AG04450 (cell line): ENCODE measurements at regions not wholly inside any gene's neighbourhood (a gene's known extent, or its start where the extent isn't known, plus 50 kb on each side); places are given as distances from the start of the nearest gene placed in this dataset.

Source experiments
- CTCF ChIA-PET: fragments of 300-600, 350-600 bp; formaldehyde crosslinking; extraction: SDS; loops from one replicate; lab custom pipeline; 2022; ENCODE audit warnings: antibody characterized with exemption, inconsistent platforms; lab: Charles Lee
- POLR2A ChIA-PET: fragments of 350-600 bp; formaldehyde crosslinking; extraction: SDS; loops from one replicate; lab custom pipeline; 2021; ENCODE audit warnings: antibody characterized with exemption, inconsistent platforms; lab: Yijun Ruan, JAX
- DNase-seq: peaks from one replicate; pipeline ENCODE4 v3.0.0-alpha.2; 2011; ENCODE audit warnings: low read depth, low spot score
- H3K27ac ChIP-seq: one replicate; pipeline ENCODE4 v1.5.1; 2012; ENCODE audit warnings: low read depth, low read length, control low read depth
- H3K27me3 ChIP-seq: one replicate; pipeline ENCODE4 v1.6.0; 2012; ENCODE audit warnings: low read length; ENCODE audit not compliant: control insufficient read depth, insufficient read depth
- H3K4me3 ChIP-seq: 2 replicates; pipeline ENCODE4 v1.5.1; 2011; ENCODE audit warnings: mild to moderate bottlenecking, low read depth, low read length, control low read depth
- H3K9me3 ChIP-seq: 2 replicates; pipeline ENCODE4 v1.5.1; 2012; ENCODE audit warnings: low read length; ENCODE audit not compliant: control insufficient read depth, insufficient read depth
- TF ChIP-seq, protein P1 (sequence below): IDR thresholded peaks from 2 replicates; pipeline ENCODE4 v1.5.1; 2011; ENCODE audit warnings: low read depth, low read length, control low read depth, inconsistent platforms

DNA sequence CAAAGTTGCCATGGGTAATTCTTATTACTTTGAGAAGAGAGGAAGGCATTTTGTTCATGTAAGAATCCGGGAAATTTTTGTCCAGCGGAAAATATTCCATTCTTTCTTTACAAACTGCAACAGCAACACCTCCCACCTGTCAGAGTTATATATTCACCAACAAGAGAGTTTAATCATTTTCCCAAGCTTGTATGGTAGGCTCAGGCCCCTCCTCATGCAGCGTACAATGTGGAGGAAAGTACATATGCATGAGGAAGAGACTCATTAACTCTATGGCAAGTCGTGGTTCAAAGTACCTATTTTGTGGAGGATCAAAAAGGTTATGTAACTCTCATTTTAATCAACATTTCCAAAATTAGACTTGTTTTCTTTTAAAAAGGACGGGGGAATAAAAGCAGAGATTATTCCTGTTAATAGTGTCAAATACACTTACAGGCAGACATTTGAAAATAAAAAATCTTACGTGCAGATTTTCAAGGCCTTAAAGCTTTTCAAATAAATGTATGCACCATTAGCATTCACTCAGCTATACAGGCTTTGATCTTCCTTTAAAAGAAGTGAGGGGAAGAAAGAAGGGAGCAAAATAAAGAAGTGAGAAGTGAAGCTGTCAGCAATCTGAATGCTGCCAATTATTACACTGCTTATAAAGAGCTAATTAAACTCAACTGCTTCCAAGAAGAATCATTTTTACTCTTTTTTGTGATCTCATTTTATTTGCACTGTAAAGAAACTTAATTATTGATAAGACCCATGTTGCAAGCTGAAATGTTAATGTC is 204.8 kb downstream of the FAT4 start:
- Histone ChIP-seq H3K4me3 (no peak overlapping the region), H3K27ac (no peak overlapping the region), H3K9me3 (no peaks in the 10 kb centered on the region; the same call in 1 of the 2 replicates), H3K27me3 (no peaks in the 10 kb centered on the region)
- POLR2A ChIA-PET: no interaction called here
- TF ChIP-seq, protein P1, sequence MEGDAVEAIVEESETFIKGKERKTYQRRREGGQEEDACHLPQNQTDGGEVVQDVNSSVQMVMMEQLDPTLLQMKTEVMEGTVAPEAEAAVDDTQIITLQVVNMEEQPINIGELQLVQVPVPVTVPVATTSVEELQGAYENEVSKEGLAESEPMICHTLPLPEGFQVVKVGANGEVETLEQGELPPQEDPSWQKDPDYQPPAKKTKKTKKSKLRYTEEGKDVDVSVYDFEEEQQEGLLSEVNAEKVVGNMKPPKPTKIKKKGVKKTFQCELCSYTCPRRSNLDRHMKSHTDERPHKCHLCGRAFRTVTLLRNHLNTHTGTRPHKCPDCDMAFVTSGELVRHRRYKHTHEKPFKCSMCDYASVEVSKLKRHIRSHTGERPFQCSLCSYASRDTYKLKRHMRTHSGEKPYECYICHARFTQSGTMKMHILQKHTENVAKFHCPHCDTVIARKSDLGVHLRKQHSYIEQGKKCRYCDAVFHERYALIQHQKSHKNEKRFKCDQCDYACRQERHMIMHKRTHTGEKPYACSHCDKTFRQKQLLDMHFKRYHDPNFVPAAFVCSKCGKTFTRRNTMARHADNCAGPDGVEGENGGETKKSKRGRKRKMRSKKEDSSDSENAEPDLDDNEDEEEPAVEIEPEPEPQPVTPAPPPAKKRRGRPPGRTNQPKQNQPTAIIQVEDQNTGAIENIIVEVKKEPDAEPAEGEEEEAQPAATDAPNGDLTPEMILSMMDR: no peak
- CTCF ChIA-PET: interaction anchor here (1.0 kb wide), 1 partner anchor 19 kb away, joined by 4 read pairs; no protein-coding TSS in a partner anchor
- no peak for DNase-seq

DNA sequence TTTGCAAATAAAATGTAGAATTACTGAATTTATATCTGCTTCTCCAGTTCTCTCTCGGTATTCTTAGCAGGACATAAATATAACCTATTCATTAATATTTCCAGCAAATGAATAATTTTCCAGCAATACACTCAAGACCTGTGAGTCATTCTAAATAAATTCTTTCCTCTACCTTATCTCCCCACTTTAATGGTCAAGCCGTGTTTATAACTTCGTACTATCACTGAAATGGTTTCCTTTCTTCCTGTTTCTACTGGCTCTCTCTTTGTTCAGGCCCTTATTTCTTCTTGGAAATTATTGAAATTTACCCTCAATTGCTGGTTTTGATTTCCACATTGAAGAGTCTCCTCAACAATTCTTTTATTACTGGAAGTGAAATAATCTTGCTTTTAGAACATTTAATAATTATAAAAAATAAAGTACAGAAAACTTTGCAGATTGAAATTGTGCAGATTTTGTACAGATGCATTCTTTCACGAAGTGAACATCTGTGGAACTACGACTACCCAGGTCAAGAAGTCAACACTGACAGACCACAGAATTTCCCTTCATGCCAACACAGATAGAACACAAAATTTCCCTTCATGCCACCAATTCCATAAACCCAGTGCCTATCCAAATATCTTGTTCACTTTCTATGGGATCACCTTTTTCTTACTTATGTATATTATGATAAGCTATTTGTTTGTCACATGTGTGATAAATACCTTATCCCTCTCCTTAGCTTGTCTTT is 205.7 kb downstream of the FAT4 start:
- Histone ChIP-seq H3K27me3 (no peaks in the 10 kb centered on the region), H3K27ac (no peak overlapping the region), H3K9me3 (no peaks in the 10 kb centered on the region; the same call in 1 of the 2 replicates), H3K4me3 (no peak overlapping the region)
- TF ChIP-seq, protein P1: no peak
- ChIA-PET POLR2A (no interaction called here), CTCF (interaction anchor here (1.0 kb wide), 1 partner anchor 18 kb away, joined by 4 read pairs; no protein-coding TSS in a partner anchor)
- DNase-seq: no peak

DNA sequence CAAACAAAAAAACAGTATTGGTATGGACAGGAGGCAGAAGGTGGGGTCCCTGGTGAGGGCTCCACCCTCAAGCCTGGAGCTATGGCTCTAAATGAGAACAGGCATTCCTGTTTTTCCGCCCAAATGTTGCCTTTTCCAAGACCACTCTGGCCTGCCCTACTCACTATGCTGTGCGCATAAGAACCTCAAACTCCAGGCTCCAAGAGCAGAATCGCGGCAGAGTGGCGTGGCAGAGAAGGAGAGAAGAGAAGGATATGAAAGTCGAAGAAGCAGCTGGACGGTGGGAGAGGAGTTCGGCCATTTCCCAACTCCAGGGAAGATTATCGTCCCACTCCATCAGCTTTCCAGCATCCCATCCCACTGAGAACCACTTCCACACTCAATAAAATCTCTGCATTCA is 207.8 kb downstream of the FAT4 start:
- ChIA-PET CTCF (interaction anchor here (0.6 kb wide), 1 partner anchor 206 kb away, joined by 3 read pairs; no protein-coding TSS in a partner anchor), POLR2A (no interaction called here)
- Histone ChIP-seq H3K4me3 (no peak overlapping the region), H3K27ac (no peak overlapping the region), H3K9me3 (no peaks in the 10 kb centered on the region), H3K27me3 (no peaks in the 10 kb centered on the region)
- DNase-seq: no peak
- TF ChIP-seq, protein P1: no peak

DNA sequence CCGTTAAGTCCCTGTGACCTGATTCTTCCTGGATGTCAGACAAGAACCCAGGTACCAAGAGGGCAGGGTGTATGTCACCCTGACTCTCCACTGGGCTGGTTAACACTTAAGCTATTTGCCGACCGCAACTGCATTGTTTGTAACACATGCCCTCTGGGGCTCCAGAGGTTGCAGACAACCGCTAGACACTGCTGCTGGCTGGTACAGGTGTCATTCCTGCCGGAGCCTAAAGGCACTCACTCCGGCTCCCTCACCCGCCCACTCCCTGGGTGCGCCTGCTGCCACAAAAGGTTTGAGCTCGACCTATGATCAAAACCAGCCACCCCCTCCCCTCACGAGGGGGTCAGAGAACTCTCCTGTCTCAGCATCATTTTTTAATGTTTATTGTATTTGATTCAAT is 208.2 kb downstream of the FAT4 start:
- POLR2A ChIA-PET: no interaction called here
- H3K9me3 ChIP-seq: no peaks in the 10 kb centered on the region
- H3K4me3 ChIP-seq: no peak overlapping the region
- TF ChIP-seq, protein P1: no peak
- no peak for DNase-seq
- no peak overlapping the region for H3K27ac ChIP-seq
- CTCF ChIA-PET: interaction anchor here (0.6 kb wide), 1 partner anchor 206 kb away, joined by 3 read pairs; no protein-coding TSS in a partner anchor
- H3K27me3 ChIP-seq: no peaks in the 10 kb centered on the region

DNA sequence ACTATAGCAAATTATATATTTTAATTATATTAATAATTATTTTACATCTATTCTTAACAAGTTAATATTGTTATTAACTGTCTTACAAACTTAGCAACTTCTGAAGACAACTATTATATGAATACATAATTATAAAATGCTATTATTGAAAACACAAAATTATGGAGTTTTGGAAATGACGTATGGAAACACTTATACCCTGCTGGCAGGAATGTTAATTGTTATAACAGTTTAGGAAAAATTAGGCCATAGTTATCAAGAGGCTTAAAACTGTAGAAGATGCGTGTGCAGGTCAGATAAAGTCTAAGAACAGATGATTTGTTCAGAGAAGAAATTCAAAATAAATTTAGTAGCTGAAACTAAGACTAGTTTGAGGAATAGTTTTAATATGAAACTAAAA is 211.7 kb downstream of the FAT4 start:
- Histone ChIP-seq H3K4me3 (no peak overlapping the region), H3K27me3 (no peaks in the 10 kb centered on the region), H3K27ac (no peak overlapping the region), H3K9me3 (no peaks in the 10 kb centered on the region)
- no peak for DNase-seq
- ChIA-PET POLR2A (no interaction called here), CTCF (no interaction called here)
- TF ChIP-seq, protein P1: peak; percentile 32; the same call in 1 of the 2 replicates
